GM23338 (cell line): ENCODE measurements at regions not wholly inside any gene's neighbourhood (a gene's known extent, or its start where the extent isn't known, plus 50 kb on each side); places are given as distances from the start of the nearest gene placed in this dataset.

Source experiments
- CTCF ChIP-seq, 2 experiments: fragments of 200-600 bp in 1 of 2; sonication (generic) in 1 of 2; conservative IDR thresholded peaks; 2 replicates each; pipeline versions ENCODE4 v1.5.1 to v1.6.1; 2016 to 2017; ENCODE audit warnings: antibody characterized with exemption in 2 of 2, low read depth in 2 of 2, mild to moderate bottlenecking in 2 of 2, moderate library complexity in 1 of 2
- EZH2 ChIP-seq: fragments of 200-600 bp; sonication (generic); IDR thresholded peaks from one replicate; pipeline ENCODE4 v1.8.0; 2017; ENCODE audit warnings: antibody characterized with exemption, mild to moderate bottlenecking, low read depth; ENCODE audit not compliant: unreplicated experiment
- EZH2phosphoT487 ChIP-seq: fragments of 200-600 bp; sonication (generic); IDR thresholded peaks from one replicate; pipeline ENCODE4 v1.8.1; 2018; ENCODE audit warnings: antibody characterized with exemption; ENCODE audit not compliant: unreplicated experiment
- JUNB ChIP-seq: IDR thresholded peaks from one replicate; pipeline ENCODE4 v1.6.1; 2016; ENCODE audit warnings: antibody characterized with exemption; ENCODE audit not compliant: unreplicated experiment
- REST ChIP-seq: IDR thresholded peaks from one replicate; pipeline ENCODE4 v1.6.1; 2018; ENCODE audit warnings: antibody characterized with exemption; ENCODE audit not compliant: unreplicated experiment

GRCh38 chr3:190768891-190769290, 93.6 kb downstream of the GMNC start:
- no peak for TF ChIP-seq JUNB
- no peak for TF ChIP-seq CTCF (conservative IDR thresholded peaks at IDR 0.05; ENCODE audit: low read depth in 2 of 2)
- no peak for TF ChIP-seq EZH2
- no peak for TF ChIP-seq REST
- TF ChIP-seq EZH2phosphoT487 = no peak
